Thymus (tissue), 11 donors: ENCODE measurements at regions not wholly inside any gene's neighbourhood (a gene's known extent, or its start where the extent isn't known, plus 50 kb on each side); places are given as distances from the start of the nearest gene placed in this dataset.
"Not testable (repeated sequence)": the region's sequence is repeated elsewhere in the genome, so short reads cannot be mapped to it uniquely, and the experiment has no call there.

Experiments
- DNase-seq, 9 donors: peaks; one replicate each; pipeline ENCODE4 v3.0.0-alpha.2; 2013; ENCODE audit warnings: low spot score in 9 of 9, low read depth in 6 of 9, missing footprints in 1 of 9
- H3K27ac ChIP-seq, 2 donors: one replicate each; pipeline ENCODE4 v1.5.1; 2013; ENCODE audit warnings: control low read depth in 1 of 2, low read depth in 1 of 2, low read length in 1 of 2, mild to moderate bottlenecking in 1 of 2, moderate library complexity in 1 of 2
- H3K27me3 ChIP-seq, 2 donors: one replicate each; pipeline ENCODE4 v1.5.1; 2013; ENCODE audit warnings: low read length in 1 of 2; ENCODE audit not compliant: control insufficient read depth in 2 of 2, insufficient read depth in 1 of 2
- H3K36me3 ChIP-seq, 2 donors: one replicate each; pipeline ENCODE4 v1.5.1; 2013; ENCODE audit warnings: low read length in 1 of 2, mild to moderate bottlenecking in 1 of 2, moderate library complexity in 1 of 2; ENCODE audit not compliant: control insufficient read depth in 2 of 2, insufficient read depth in 2 of 2
- H3K4me1 ChIP-seq, 2 donors: one replicate each; pipeline ENCODE4 v1.5.1; 2013; ENCODE audit warnings: low read length in 2 of 2; ENCODE audit not compliant: control insufficient read depth in 2 of 2, insufficient read depth in 2 of 2
- H3K4me3 ChIP-seq, 2 donors: one replicate each; pipeline ENCODE4 v1.5.1; 2013; ENCODE audit warnings: low read length in 2 of 2, control low read depth in 1 of 2, mild to moderate bottlenecking in 1 of 2
- H3K9me3 ChIP-seq, 2 donors: one replicate each; pipeline ENCODE4 v1.5.1; 2013; ENCODE audit warnings: low read length in 1 of 2, mild to moderate bottlenecking in 1 of 2; ENCODE audit not compliant: control insufficient read depth in 2 of 2, insufficient read depth in 1 of 2
- WGBS: extraction: QIAGEN DNeasy Blood & Tissue Kit; methylation state at CpG from one replicate; pipeline ENCODE4 v1.1.7; 2013; 5-methylcytosine and 5-hydroxymethylcytosine counted together
- donor health status: healthy.

- no peak for DNase-seq
- 80% methylated on average over 2 of the region's 2 CpGs for WGBS
- Histone ChIP-seq H3K9me3 (no peaks in the 10 kb centered on the region), H3K36me3 (no peaks in the 10 kb centered on the region), H3K27ac (no peak overlapping the region), H3K4me3 (no peak overlapping the region), H3K27me3 (no peaks in the 10 kb centered on the region), H3K4me1 (no peaks in the 10 kb centered on the region)
Measured at GRCh38 chr10:14433147-14433546, 102.4 kb upstream of the FRMD4A start.

- Histone ChIP-seq H3K4me3 (no peak overlapping the region), H3K27ac (no peak overlapping the region), H3K4me1 (no peaks in the 10 kb centered on the region), H3K36me3 (no peaks in the 10 kb centered on the region), H3K27me3 (no peaks in the 10 kb centered on the region), H3K9me3 (no peaks in the 10 kb centered on the region)
- WGBS: 94% methylated on average over 4 of the region's 4 CpGs
- no peak for DNase-seq
Measured at GRCh38 chr10:14431868-14432267, 101.1 kb upstream of the FRMD4A start.

GRCh38 chr10:14429043-14429700 lies 98.4 kb upstream of the FRMD4A start:
- DNase-seq: no peak
- Histone ChIP-seq H3K27me3 (no peaks in the 10 kb centered on the region), H3K9me3 (no peaks in the 10 kb centered on the region), H3K36me3 (no peaks in the 10 kb centered on the region), H3K4me3 (no peak overlapping the region), H3K27ac (no peak overlapping the region), H3K4me1 (no peaks in the 10 kb centered on the region)
- 57% methylated on average over 6 of the region's 6 CpGs for WGBS

GRCh38 chr10:14425034-14425433 lies 94.3 kb upstream of the FRMD4A start:
- H3K27ac ChIP-seq: no peak overlapping the region
- WGBS: 98% methylated on average over 1 of the region's 1 CpG
- no peak for DNase-seq
- no peaks in the 10 kb centered on the region for H3K9me3 ChIP-seq
- no peaks in the 10 kb centered on the region for H3K36me3 ChIP-seq
- H3K27me3 ChIP-seq: no peaks in the 10 kb centered on the region
- no peaks in the 10 kb centered on the region for H3K4me1 ChIP-seq
- H3K4me3 ChIP-seq: no peak overlapping the region

GRCh38 chr10:14423111-14423744 lies 92.5 kb upstream of the FRMD4A start:
- H3K9me3 ChIP-seq: no peaks in the 10 kb centered on the region
- whole genome bisulfite sequencing: 86% methylated on average over 6 of the region's 6 CpGs
- DNase-seq: no peak
- no peaks in the 10 kb centered on the region for H3K4me1 ChIP-seq
- H3K36me3 ChIP-seq: no peaks in the 10 kb centered on the region
- H3K27ac ChIP-seq: no peak overlapping the region
- H3K4me3 ChIP-seq: no peak overlapping the region
- H3K27me3 ChIP-seq: no peaks in the 10 kb centered on the region

- Histone ChIP-seq H3K9me3 (no peaks in the 10 kb centered on the region), H3K27me3 (no peaks in the 10 kb centered on the region), H3K4me3 (no peak overlapping the region), H3K4me1 (no peaks in the 10 kb centered on the region), H3K36me3 (no peaks in the 10 kb centered on the region), H3K27ac (no peak overlapping the region)
- 69% methylated on average over 2 of the region's 2 CpGs for WGBS
- no peak for DNase-seq
Measured at GRCh38 chr10:14422431-14422830, 91.7 kb upstream of the FRMD4A start.

- Histone ChIP-seq H3K27me3 (no peaks in the 10 kb centered on the region), H3K9me3 (no peaks in the 10 kb centered on the region), H3K36me3 (no peaks in the 10 kb centered on the region)
Measured at GRCh38 chr10:14421941-14422340, 91.2 kb upstream of the FRMD4A start.

GRCh38 chr10:14417336-14417735 lies 86.6 kb upstream of the FRMD4A start:
- 90% methylated on average over 2 of the region's 2 CpGs for WGBS
- H3K27me3 ChIP-seq, H3K36me3 ChIP-seq, H3K4me3 ChIP-seq, H3K27ac ChIP-seq, H3K9me3 ChIP-seq, H3K4me1 ChIP-seq, DNase-seq: not testable (repeated sequence)

More at GRCh38 chr10:14421941-14422340, 91.2 kb upstream of the FRMD4A start:
- no peak overlapping the region for H3K4me3 ChIP-seq
- WGBS: 76% methylated on average over 3 of the region's 3 CpGs
- no peak for DNase-seq
- no peaks in the 10 kb centered on the region for H3K4me1 ChIP-seq
- H3K27ac ChIP-seq: no peak overlapping the region

- no peak overlapping the region for H3K4me3 ChIP-seq
- no peaks in the 10 kb centered on the region for H3K9me3 ChIP-seq
- H3K36me3 ChIP-seq: no peaks in the 10 kb centered on the region
- H3K27me3 ChIP-seq: no peaks in the 10 kb centered on the region
- 98% methylated on average over 7 of the region's 7 CpGs for WGBS
- no peak for DNase-seq
- H3K27ac ChIP-seq: no peak overlapping the region
- H3K4me1 ChIP-seq: no peaks in the 10 kb centered on the region
Measured at GRCh38 chr10:14416308-14416700, 85.6 kb upstream of the FRMD4A start.
